HG02623 (cell line): ENCODE measurements at regions not wholly inside any gene's neighbourhood (a gene's known extent, or its start where the extent isn't known, plus 50 kb on each side); places are given as distances from the start of the nearest gene placed in this dataset.

Experiments used
- ATAC-seq: cut with Tn5 transposase; IDR thresholded peaks from one replicate; pipeline ENCODE4 v1.9.1; 2021; ENCODE audit warnings: moderate library complexity; ENCODE audit not compliant: unreplicated experiment

- ATAC-seq = no peak
These were observed 139.8 kb upstream of the SLC30A5 start for GRCh38 chr5:68953875-68954617.

- ATAC-seq = no peak
These were observed 139.2 kb upstream of the SLC30A5 start for GRCh38 chr5:68954618-68954910.

GRCh38 chr5:68957591-68957990 is 136.2 kb upstream of the SLC30A5 start:
- ATAC-seq = no peak

GRCh38 chr5:68958428-68958827 is 135.4 kb upstream of the SLC30A5 start:
- no peak for ATAC-seq

GRCh38 chr5:68960456-68960855 is 133.4 kb upstream of the SLC30A5 start:
- no peak for ATAC-seq

- ATAC-seq = no peak
These were observed 132.9 kb upstream of the SLC30A5 start for GRCh38 chr5:68960961-68961360.

- ATAC-seq = no peak
These were observed 132.1 kb upstream of the SLC30A5 start for GRCh38 chr5:68961762-68962161.

GRCh38 chr5:68962757-68963484 is 130.9 kb upstream of the SLC30A5 start:
- ATAC-seq = no peak

GRCh38 chr5:68964679-68965078 is 129.1 kb upstream of the SLC30A5 start:
- ATAC-seq = no peak

GRCh38 chr5:68965926-68966325 is 127.9 kb upstream of the SLC30A5 start:
- ATAC-seq = no peak

- ATAC-seq = no peak
These were observed 127.2 kb upstream of the SLC30A5 start for GRCh38 chr5:68966596-68966995.

GRCh38 chr5:68968429-68968828 is 125.4 kb upstream of the SLC30A5 start:
- no peak for ATAC-seq

- no peak for ATAC-seq
These were observed 123.2 kb upstream of the SLC30A5 start for GRCh38 chr5:68970617-68971016.

- no peak for ATAC-seq
These were observed 120.1 kb upstream of the SLC30A5 start for GRCh38 chr5:68973696-68974095.

GRCh38 chr5:68983043-68983442 is 110.8 kb upstream of the SLC30A5 start:
- no peak for ATAC-seq

- ATAC-seq = no peak
These were observed 109.9 kb upstream of the SLC30A5 start for GRCh38 chr5:68983959-68984358.

GRCh38 chr5:68991279-68992084 is 102.3 kb upstream of the SLC30A5 start:
- ATAC-seq = no peak

- ATAC-seq = no peak
These were observed 99.2 kb upstream of the SLC30A5 start for GRCh38 chr5:68994645-68995044.

- ATAC-seq = no peak
These were observed 97.8 kb upstream of the SLC30A5 start for GRCh38 chr5:68995845-68996545.

- ATAC-seq = no peak
These were observed 94.6 kb upstream of the SLC30A5 start for GRCh38 chr5:68999181-68999580.

GRCh38 chr5:69000216-69000919 is 93.4 kb upstream of the SLC30A5 start:
- no peak for ATAC-seq
